Testis (tissue), 2 donors: ENCODE measurements at regions not wholly inside any gene's neighbourhood (a gene's known extent, or its start where the extent isn't known, plus 50 kb on each side); places are given as distances from the start of the nearest gene placed in this dataset.

Source experiments
- DNase-seq: peaks from one replicate; pipeline ENCODE4 v3.0.0-alpha.2; 2019
- H3K27ac ChIP-seq, 2 donors: fragments of 200-600 bp; sonication (generic); one replicate each; pipeline ENCODE4 v1.5.1; 2019
- H3K27me3 ChIP-seq: fragments of 200-600 bp; sonication (generic); one replicate; pipeline ENCODE4 v1.5.1; 2019
- H3K36me3 ChIP-seq: fragments of 200-600 bp; sonication (generic); one replicate; pipeline ENCODE4 v1.5.1; 2017; ENCODE audit warnings: low read depth; ENCODE audit errors: missing control alignments
- H3K4me1 ChIP-seq: fragments of 200-600 bp; sonication (generic); one replicate; pipeline ENCODE4 v1.5.1; 2019
- H3K4me3 ChIP-seq, 2 donors: fragments of 200-600 bp; sonication (generic); one replicate each; pipeline ENCODE4 v1.5.1; 2017 to 2019
- H3K9me3 ChIP-seq: fragments of 200-600 bp; sonication (generic); one replicate; pipeline ENCODE4 v1.5.1; 2017
- POLR2A ChIP-seq: fragments of 450-650 bp; IDR thresholded peaks from one replicate; pipeline ENCODE4 v1.6.1; 2017; ENCODE audit warnings: antibody characterized with exemption, mild to moderate bottlenecking, moderate library complexity
- WGBS, 2 donors: methylation state at CpG; one replicate each; pipeline ENCODE4 v1.1.5; 2018; 5-methylcytosine and 5-hydroxymethylcytosine counted together
- intact Hi-C: fragments of 100-400 bp; cut with DNase I; formaldehyde crosslinking; loops from one replicate; pipeline ENCODE4 v1.15.1; 2023; ENCODE audit warnings: low total_unique reads
- TF ChIP-seq, protein P1 (sequence below), 3 experiments: fragments of 450-650 bp in 2 of 3; fragments of 200-600 bp in 1 of 3; sonication (generic) in 1 of 3; IDR thresholded peaks; one replicate each; pipeline ENCODE4 v1.5.1; 2016 to 2019; ENCODE audit warnings: antibody characterized with exemption in 3 of 3, mild to moderate bottlenecking in 2 of 3, moderate library complexity in 1 of 3

DNA sequence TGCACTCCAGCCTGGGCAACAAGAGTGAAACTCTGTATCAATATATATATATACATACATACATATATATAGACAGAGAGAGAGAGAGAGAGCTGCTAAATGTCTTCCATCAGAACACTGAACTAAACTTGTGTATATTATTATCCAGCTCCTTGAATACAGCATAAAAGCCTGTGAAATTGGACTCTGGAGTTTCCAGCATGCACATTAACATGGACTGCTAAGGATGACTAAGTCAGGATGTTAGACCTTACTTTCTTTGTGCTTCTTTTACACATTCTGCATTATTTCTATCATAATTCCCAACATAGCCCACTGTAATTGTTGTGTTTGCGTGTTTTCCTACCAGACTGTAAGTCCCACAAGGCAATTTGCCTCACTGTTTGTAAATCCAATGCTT, 259.1 kb downstream of the TGFB2 start:
- Histone ChIP-seq H3K4me3 (no peak overlapping the region), H3K9me3 (no peaks in the 10 kb centered on the region), H3K36me3 (no peaks in the 10 kb centered on the region), H3K4me1 (no peaks in the 10 kb centered on the region), H3K27me3 (no peaks in the 10 kb centered on the region), H3K27ac (no peak overlapping the region)
- no peak for DNase-seq
- 91 to 96% methylated on average over 1 of the region's 1 CpG for WGBS, 2 donors
- TF ChIP-seq, protein P1, sequence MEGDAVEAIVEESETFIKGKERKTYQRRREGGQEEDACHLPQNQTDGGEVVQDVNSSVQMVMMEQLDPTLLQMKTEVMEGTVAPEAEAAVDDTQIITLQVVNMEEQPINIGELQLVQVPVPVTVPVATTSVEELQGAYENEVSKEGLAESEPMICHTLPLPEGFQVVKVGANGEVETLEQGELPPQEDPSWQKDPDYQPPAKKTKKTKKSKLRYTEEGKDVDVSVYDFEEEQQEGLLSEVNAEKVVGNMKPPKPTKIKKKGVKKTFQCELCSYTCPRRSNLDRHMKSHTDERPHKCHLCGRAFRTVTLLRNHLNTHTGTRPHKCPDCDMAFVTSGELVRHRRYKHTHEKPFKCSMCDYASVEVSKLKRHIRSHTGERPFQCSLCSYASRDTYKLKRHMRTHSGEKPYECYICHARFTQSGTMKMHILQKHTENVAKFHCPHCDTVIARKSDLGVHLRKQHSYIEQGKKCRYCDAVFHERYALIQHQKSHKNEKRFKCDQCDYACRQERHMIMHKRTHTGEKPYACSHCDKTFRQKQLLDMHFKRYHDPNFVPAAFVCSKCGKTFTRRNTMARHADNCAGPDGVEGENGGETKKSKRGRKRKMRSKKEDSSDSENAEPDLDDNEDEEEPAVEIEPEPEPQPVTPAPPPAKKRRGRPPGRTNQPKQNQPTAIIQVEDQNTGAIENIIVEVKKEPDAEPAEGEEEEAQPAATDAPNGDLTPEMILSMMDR (IDR thresholded peaks at IDR 0.05), result no peak
- TF ChIP-seq POLR2A, result no peak
- intact Hi-C loops, result no loop called here

DNA sequence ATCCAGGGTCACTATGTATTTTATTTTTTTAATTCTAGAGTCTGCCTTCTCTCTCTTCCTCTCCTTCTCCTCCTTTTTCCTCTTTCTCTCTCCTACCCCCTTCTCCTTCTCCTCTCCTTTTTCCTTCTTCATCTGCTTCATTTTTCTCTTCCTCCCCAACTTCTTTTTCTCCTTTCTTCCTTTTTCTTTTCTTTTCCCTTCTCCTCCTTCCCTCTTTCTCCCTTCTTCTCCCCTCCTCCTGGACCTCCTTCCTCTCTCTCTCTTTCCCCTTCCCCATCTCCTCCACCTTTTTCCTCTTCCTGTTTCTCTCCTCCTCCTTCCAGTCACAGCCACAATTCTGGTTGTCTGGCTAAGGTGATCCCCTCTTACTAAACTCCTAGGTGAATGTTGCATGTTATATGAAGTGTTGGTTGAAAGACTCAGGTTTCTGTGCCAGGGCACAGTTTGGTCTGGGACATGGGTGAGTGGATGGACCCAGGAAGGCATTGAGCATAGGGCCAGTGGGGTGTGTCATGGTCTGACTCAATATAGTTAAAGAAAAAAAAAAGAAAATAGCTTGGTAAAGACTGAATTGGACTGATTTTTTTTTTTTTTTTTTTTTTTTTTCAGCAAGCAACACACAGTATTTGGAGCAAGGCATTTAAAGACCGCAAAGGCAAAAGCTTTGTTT, 266.9 kb downstream of the TGFB2 start:
- no peaks in the 10 kb centered on the region for H3K36me3 ChIP-seq
- H3K27ac ChIP-seq, result no peak overlapping the region
- no peaks in the 10 kb centered on the region for H3K9me3 ChIP-seq
- intact Hi-C loops, result no loop called here
- DNase-seq, result no peak
- H3K27me3 ChIP-seq, result no peaks in the 10 kb centered on the region
- 71 to 88% methylated on average over 1 of the region's 1 CpG for WGBS, 2 donors
- TF ChIP-seq, protein P1 (IDR thresholded peaks at IDR 0.05), result no peak
- no peaks in the 10 kb centered on the region for H3K4me1 ChIP-seq
- H3K4me3 ChIP-seq, result no peak overlapping the region

DNA sequence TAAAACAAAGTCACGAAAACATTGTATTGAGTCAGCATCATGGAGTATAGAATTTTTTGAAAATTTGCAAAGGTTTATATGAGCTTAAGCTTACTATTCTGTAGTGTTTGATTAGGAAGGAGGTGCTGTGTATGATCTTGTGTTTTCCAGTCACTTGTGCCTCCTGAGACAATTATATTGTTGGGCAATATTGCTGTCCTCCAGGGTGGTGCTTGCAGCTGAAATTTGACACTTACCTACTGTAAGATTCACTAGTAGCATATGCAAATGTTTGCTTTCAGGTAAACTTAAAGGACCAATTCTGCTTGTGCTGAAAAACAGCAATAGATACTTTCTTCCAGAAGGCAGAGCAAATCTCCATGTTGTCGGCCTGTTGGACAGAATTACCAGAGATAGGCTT, 268.0 kb downstream of the TGFB2 start:
- intact Hi-C loops, result no loop called here
- Histone ChIP-seq H3K27ac (no peak overlapping the region), H3K9me3 (no peaks in the 10 kb centered on the region), H3K4me1 (no peaks in the 10 kb centered on the region), H3K36me3 (no peaks in the 10 kb centered on the region), H3K4me3 (no peak overlapping the region), H3K27me3 (no peaks in the 10 kb centered on the region)
- no peak for DNase-seq
- WGBS, 2 donors, result 87 to 100% methylated on average over 2 of the region's 2 CpGs
- TF ChIP-seq, protein P1 (IDR thresholded peaks at IDR 0.05), result no peak
- TF ChIP-seq POLR2A, result no peak

DNA sequence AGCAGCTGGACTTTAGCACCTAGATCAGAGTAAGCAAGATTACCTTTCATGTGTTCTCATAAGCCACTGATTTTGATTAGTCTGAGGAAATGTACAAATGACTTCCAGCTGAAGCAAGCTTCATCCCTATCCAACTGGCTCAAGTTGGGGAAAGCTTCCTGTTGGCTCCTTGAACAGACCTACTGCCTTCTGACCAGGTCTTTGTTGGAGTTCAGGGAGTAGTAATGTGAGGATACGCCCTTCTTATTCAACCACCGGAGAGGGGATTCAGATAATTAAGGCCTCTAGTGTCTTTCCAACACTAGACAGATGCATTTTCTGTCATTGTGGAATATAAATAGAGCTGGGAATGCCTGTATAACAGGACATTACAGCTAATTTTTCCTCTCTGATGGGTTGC, 268.9 kb downstream of the TGFB2 start:
- no peak overlapping the region for H3K4me3 ChIP-seq
- intact Hi-C loops, result no loop called here
- H3K27ac ChIP-seq, result no peak overlapping the region
- H3K27me3 ChIP-seq, result no peaks in the 10 kb centered on the region
- H3K36me3 ChIP-seq, result no peaks in the 10 kb centered on the region
- H3K4me1 ChIP-seq, result no peaks in the 10 kb centered on the region
- DNase-seq, result no peak
- no peaks in the 10 kb centered on the region for H3K9me3 ChIP-seq
- 85 to 95% methylated on average over 2 of the region's 2 CpGs for WGBS, 2 donors
- TF ChIP-seq POLR2A, result no peak

DNA sequence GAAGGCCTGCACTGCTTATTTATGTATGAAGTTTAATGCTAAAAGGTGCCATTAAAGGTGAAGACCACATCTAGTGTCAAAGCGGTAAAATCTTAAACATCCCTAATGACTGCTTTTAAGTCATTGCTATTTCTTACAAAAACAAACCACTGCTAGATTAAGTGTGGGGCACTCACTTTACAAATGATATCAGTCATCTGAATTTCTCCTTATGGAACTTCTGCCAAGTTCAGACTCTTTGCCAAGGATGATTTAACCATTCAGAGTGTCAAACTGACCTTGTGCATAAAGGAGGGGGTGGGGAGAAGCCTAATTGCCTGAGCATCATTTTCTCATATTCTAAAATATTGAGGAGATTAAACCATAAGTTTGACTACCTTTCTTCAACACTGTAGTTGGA, 271.5 kb downstream of the TGFB2 start:
- DNase-seq, result no peak
- 65 to 74% methylated on average over 1 of the region's 1 CpG for WGBS, 2 donors
- TF ChIP-seq, protein P1 (IDR thresholded peaks at IDR 0.05), result no peak
- no peak for TF ChIP-seq POLR2A

More for the DNA sequence above, 271.5 kb downstream of the TGFB2 start:
- H3K27ac ChIP-seq, result no peak overlapping the region
- no peaks in the 10 kb centered on the region for H3K36me3 ChIP-seq
- H3K4me3 ChIP-seq, result no peak overlapping the region
- H3K4me1 ChIP-seq, result no peaks in the 10 kb centered on the region
- H3K9me3 ChIP-seq, result no peaks in the 10 kb centered on the region
- no peaks in the 10 kb centered on the region for H3K27me3 ChIP-seq
- intact Hi-C loops, result no loop called here
